MM.1S (cell line): ENCODE measurements at regions not wholly inside any gene's neighbourhood (a gene's known extent, or its start where the extent isn't known, plus 50 kb on each side); places are given as distances from the start of the nearest gene placed in this dataset.
"Not testable (repeated sequence)": the region's sequence is repeated elsewhere in the genome, so short reads cannot be mapped to it uniquely, and the experiment has no call there.

Experiments
- DNase-seq: peaks from one replicate; pipeline ENCODE4 v3.0.0-alpha.2; 2015
- H2AFZ ChIP-seq: fragments of 300-600 bp; sonication (generic); 2 replicates; pipeline ENCODE4 v1.6.0; 2016; ENCODE audit warnings: antibody characterized with exemption, low read length
- H3F3A ChIP-seq: fragments of 300-600 bp; sonication (generic); 2 replicates; pipeline ENCODE4 v1.6.1; 2016; ENCODE audit warnings: mild to moderate bottlenecking, antibody characterized with exemption, low read length, moderate library complexity, mixed read lengths; ENCODE audit not compliant: insufficient read depth
- H3K27ac ChIP-seq: fragments of 300-600 bp; sonication (generic); 2 replicates; pipeline ENCODE4 v1.5.1; 2016; ENCODE audit warnings: mild to moderate bottlenecking, low read length
- H3K27me3 ChIP-seq: fragments of 300-600 bp; sonication (generic); replicated peaks from 2 replicates; pipeline ENCODE4 v1.6.0; 2016; ENCODE audit warnings: low read length; ENCODE audit not compliant: insufficient read depth
- H3K36me3 ChIP-seq: fragments of 300-600 bp; sonication (generic); replicated peaks from 2 replicates; pipeline ENCODE4 v1.6.1; 2016; ENCODE audit warnings: mild to moderate bottlenecking, low read length, mixed read lengths; ENCODE audit not compliant: insufficient read depth
- H3K4me1 ChIP-seq: fragments of 300-600 bp; sonication (generic); 2 replicates; pipeline ENCODE4 v1.6.1; 2016; ENCODE audit warnings: low read length, mixed read lengths
- H3K4me2 ChIP-seq: fragments of 300-600 bp; sonication (generic); 2 replicates; pipeline ENCODE4 v1.6.0; 2016; ENCODE audit warnings: low read depth, low read length
- H3K4me3 ChIP-seq: fragments of 300-600 bp; sonication (generic); 2 replicates; pipeline ENCODE4 v1.5.1; 2016; ENCODE audit warnings: low read length, mixed read lengths
- H3K79me2 ChIP-seq: fragments of 300-600 bp; sonication (generic); 2 replicates; pipeline ENCODE4 v1.6.1; 2016; ENCODE audit warnings: mixed run types, low read length, mixed read lengths
- H3K9ac ChIP-seq: fragments of 300-600 bp; sonication (generic); 2 replicates; pipeline ENCODE4 v1.6.1; 2016; ENCODE audit warnings: low read length, mixed read lengths
- H3K9me2 ChIP-seq: fragments of 300-600 bp; sonication (generic); replicated peaks from 2 replicates; pipeline ENCODE4 v1.6.1; 2016; ENCODE audit warnings: mild to moderate bottlenecking, low read length, mixed read lengths; ENCODE audit not compliant: insufficient read depth
- H3K9me3 ChIP-seq: fragments of 300-600 bp; sonication (generic); replicated peaks from 2 replicates; pipeline ENCODE4 v1.6.1; 2016; ENCODE audit warnings: mild to moderate bottlenecking, low read length, mixed read lengths; ENCODE audit not compliant: insufficient read depth
- H4K20me1 ChIP-seq: fragments of 300-600 bp; sonication (generic); 2 replicates; pipeline ENCODE4 v1.6.1; 2016; ENCODE audit warnings: mild to moderate bottlenecking, low read length, moderate library complexity, mixed read lengths; ENCODE audit not compliant: insufficient read depth

GRCh38 chr16:29261427-29262248, 144.9 kb downstream of the NPIPB11 start:
- H3K27ac ChIP-seq, H3K9me2 ChIP-seq, H3F3A ChIP-seq, H3K4me3 ChIP-seq, H3K4me1 ChIP-seq, H3K9ac ChIP-seq, DNase-seq, H3K4me2 ChIP-seq, H3K9me3 ChIP-seq, H3K36me3 ChIP-seq, H4K20me1 ChIP-seq, H3K79me2 ChIP-seq, H2AFZ ChIP-seq: not testable (repeated sequence)
- peaks cover 11% of the 10 kb centered on the region for H3K27me3 ChIP-seq

- H3K27me3 ChIP-seq: peaks cover 14% of the 10 kb centered on the region
- H3K9me2 ChIP-seq, H3K36me3 ChIP-seq, H3F3A ChIP-seq, H3K9ac ChIP-seq, DNase-seq, H3K4me2 ChIP-seq, H3K4me3 ChIP-seq, H3K4me1 ChIP-seq, H3K27ac ChIP-seq, H3K9me3 ChIP-seq, H3K79me2 ChIP-seq, H4K20me1 ChIP-seq, H2AFZ ChIP-seq: not testable (repeated sequence)
These were observed 145.7 kb downstream of the NPIPB11 start for GRCh38 chr16:29260683-29261426.

GRCh38 chr16:29259635-29260457, 146.7 kb downstream of the NPIPB11 start:
- H3K36me3 ChIP-seq, H3K27ac ChIP-seq, H3K4me2 ChIP-seq, H3K9me2 ChIP-seq, H3K9me3 ChIP-seq, H3K4me3 ChIP-seq, H3F3A ChIP-seq, H3K4me1 ChIP-seq, H3K79me2 ChIP-seq, H3K9ac ChIP-seq, DNase-seq, H2AFZ ChIP-seq, H4K20me1 ChIP-seq: not testable (repeated sequence)
- H3K27me3 ChIP-seq: peaks cover 21% of the 10 kb centered on the region

- not testable (repeated sequence) for H3K9me3 ChIP-seq, H3K4me3 ChIP-seq, H3K4me2 ChIP-seq, H3K9me2 ChIP-seq, H2AFZ ChIP-seq, H3K36me3 ChIP-seq, H3F3A ChIP-seq, H3K4me1 ChIP-seq, H4K20me1 ChIP-seq, H3K9ac ChIP-seq, H3K27ac ChIP-seq, H3K79me2 ChIP-seq, DNase-seq
- H3K27me3 ChIP-seq: peaks cover 23% of the 10 kb centered on the region
These were observed 147.4 kb downstream of the NPIPB11 start for GRCh38 chr16:29258946-29259634.

- not testable (repeated sequence) for H3F3A ChIP-seq, H2AFZ ChIP-seq, H3K79me2 ChIP-seq, H3K4me2 ChIP-seq, DNase-seq, H3K4me3 ChIP-seq, H3K36me3 ChIP-seq, H3K9me3 ChIP-seq, H3K4me1 ChIP-seq, H4K20me1 ChIP-seq, H3K9me2 ChIP-seq, H3K27ac ChIP-seq, H3K9ac ChIP-seq
- H3K27me3 ChIP-seq: peaks cover 26% of the 10 kb centered on the region
These were observed 148.8 kb downstream of the NPIPB11 start for GRCh38 chr16:29257419-29258336.
